ENCODE measurements at regions not wholly inside any gene's neighbourhood (a gene's known extent, or its start where the extent isn't known, plus 50 kb on each side); places are given as distances from the start of the nearest gene placed in this dataset.
A peak's percentile ranks its signal among the peaks of the same experiment; 100 is the strongest.

GRCh38 chr14:81673930-81674329 is 140.3 kb upstream of the SEL1L start:
- DNase-seq, result no peak

- DNase-seq, result no peak
These were observed 142.7 kb upstream of the SEL1L start for GRCh38 chr14:81676395-81676794.

- no peak for DNase-seq
These were observed 143.2 kb upstream of the SEL1L start for GRCh38 chr14:81676879-81677278.

- no peak for DNase-seq
These were observed 144.1 kb upstream of the SEL1L start for GRCh38 chr14:81677736-81678135.

GRCh38 chr14:81679226-81679625 is 145.6 kb upstream of the SEL1L start:
- no peak for DNase-seq

GRCh38 chr14:81681541-81681940 is 147.9 kb upstream of the SEL1L start:
- DNase-seq, result no peak

GRCh38 chr14:81682134-81682533 is 148.5 kb upstream of the SEL1L start:
- DNase-seq, result no peak

GRCh38 chr14:81682701-81683100 is 149.0 kb upstream of the SEL1L start:
- no peak for DNase-seq

GRCh38 chr14:81684696-81685095 is 151.0 kb upstream of the SEL1L start:
- no peak for DNase-seq

GRCh38 chr14:81686512-81686911 is 152.9 kb upstream of the SEL1L start:
- DNase-seq, result no peak

- DNase-seq, result no peak
These were observed 158.3 kb upstream of the SEL1L start for GRCh38 chr14:81691931-81692330.

GRCh38 chr14:81694419-81694818 is 160.8 kb upstream of the SEL1L start:
- DNase-seq, result no peak

GRCh38 chr14:81709681-81710080 is 176.0 kb upstream of the SEL1L start:
- no peak for DNase-seq

GRCh38 chr14:81710232-81710845 is 176.7 kb upstream of the SEL1L start:
- peak; percentile 41 for DNase-seq

GRCh38 chr14:81715731-81716130 is 182.1 kb upstream of the SEL1L start:
- DNase-seq, result no peak

- DNase-seq, result no peak
These were observed 183.3 kb upstream of the SEL1L start for GRCh38 chr14:81716953-81717352.

GRCh38 chr14:81723956-81724355 is 190.3 kb upstream of the SEL1L start:
- DNase-seq, result no peak

GRCh38 chr14:81727218-81727617 is 193.6 kb upstream of the SEL1L start:
- DNase-seq, result peak; percentile 79

GRCh38 chr14:81728447-81728846 is 194.8 kb upstream of the SEL1L start:
- DNase-seq, result peak; percentile 11

GRCh38 chr14:81729622-81730021 is 196.0 kb upstream of the SEL1L start:
- no peak for DNase-seq

- DNase-seq, result no peak
These were observed 204.3 kb upstream of the SEL1L start for GRCh38 chr14:81737938-81738337.

GRCh38 chr14:81738946-81739659 is 205.4 kb upstream of the SEL1L start:
- no peak for DNase-seq

- no peak for DNase-seq
These were observed 210.0 kb upstream of the SEL1L start for GRCh38 chr14:81743605-81744004.

GRCh38 chr14:81751198-81751597 is 217.5 kb upstream of the SEL1L start:
- no peak for DNase-seq

- no peak for DNase-seq
These were observed 225.9 kb upstream of the SEL1L start for GRCh38 chr14:81759541-81759940.

All from kidney glomerular epithelial cell (primary cell).